GM12878 (cell line): ENCODE measurements at regions not wholly inside any gene's neighbourhood (a gene's known extent, or its start where the extent isn't known, plus 50 kb on each side); places are given as distances from the start of the nearest gene placed in this dataset.

Experiments used
- CREM ChIP-seq: IDR thresholded peaks from 2 replicates; pipeline ENCODE4 v1.6.1; 2014; ENCODE audit warnings: antibody characterized with exemption, low read depth
- CTCF ChIP-seq, 3 experiments: IDR thresholded peaks in 2 of 3; conservative IDR thresholded peaks in 1 of 3; 2 replicates each; pipeline ENCODE4 v1.5.1; 2011; ENCODE audit warnings: low read depth in 3 of 3, low read length in 3 of 3, mild to moderate bottlenecking in 3 of 3, control low read depth in 2 of 3, moderate library complexity in 2 of 3, inconsistent platforms in 1 of 3, mixed read lengths in 1 of 3; ENCODE audit not compliant: control insufficient read depth in 2 of 3, insufficient read depth in 1 of 3; ENCODE audit errors: extremely low read depth in 1 of 3
- EED ChIP-seq: sonication (generic); IDR thresholded peaks from 2 replicates; pipeline ENCODE4 v1.6.1; 2016; ENCODE audit warnings: antibody characterized with exemption, low read depth
- EP300 ChIP-seq, 2 experiments: fragments of 150-350 bp in 1 of 2; IDR thresholded peaks; 2 replicates each; pipeline ENCODE4 v1.6.1; 2011 to 2012; ENCODE audit warnings: low read depth in 2 of 2, low read length in 2 of 2, borderline replicate concordance in 1 of 2, improper control_type of control experiment in 1 of 2, inconsistent platforms in 1 of 2; ENCODE audit not compliant: control insufficient read depth in 1 of 2
- FOS ChIP-seq: IDR thresholded peaks from 3 replicates; pipeline ENCODE4 v1.6.1; 2011; ENCODE audit warnings: borderline replicate concordance; ENCODE audit not compliant: insufficient read length; ENCODE audit errors: extremely low read depth
- FOXM1 ChIP-seq: IDR thresholded peaks from 2 replicates; pipeline ENCODE4 v1.6.1; 2012; ENCODE audit warnings: low read depth, mild to moderate bottlenecking, inconsistent platforms, low read length, moderate library complexity
- PKNOX1 ChIP-seq: fragments of 450-650 bp; IDR thresholded peaks from 2 replicates; pipeline ENCODE4 v1.6.1; 2016; ENCODE audit warnings: mild to moderate bottlenecking
- POLR2A ChIP-seq: IDR thresholded peaks from 2 replicates; pipeline ENCODE4 v1.6.1; 2011; ENCODE audit warnings: low read depth, mild to moderate bottlenecking, low read length
- POLR2AphosphoS2 ChIP-seq: IDR thresholded peaks from 2 replicates; pipeline ENCODE4 v1.6.1; 2011; ENCODE audit warnings: low read depth, mild to moderate bottlenecking, low read length, improper control_type of control experiment, moderate library complexity
- RAD21 ChIP-seq: IDR thresholded peaks from 2 replicates; pipeline ENCODE4 v1.6.1; 2011; ENCODE audit warnings: mild to moderate bottlenecking, low read depth, low read length, moderate library complexity; ENCODE audit not compliant: insufficient read depth
- RELA ChIP-seq: fragments of 450-650 bp; IDR thresholded peaks from 2 replicates; pipeline ENCODE4 v1.8.0; 2014; ENCODE audit warnings: borderline replicate concordance; ENCODE audit not compliant: partially characterized antibody
- YY1 ChIP-seq: IDR thresholded peaks from 2 replicates; pipeline ENCODE4 v1.6.1; 2011; ENCODE audit warnings: low read depth, mild to moderate bottlenecking, low read length

DNA sequence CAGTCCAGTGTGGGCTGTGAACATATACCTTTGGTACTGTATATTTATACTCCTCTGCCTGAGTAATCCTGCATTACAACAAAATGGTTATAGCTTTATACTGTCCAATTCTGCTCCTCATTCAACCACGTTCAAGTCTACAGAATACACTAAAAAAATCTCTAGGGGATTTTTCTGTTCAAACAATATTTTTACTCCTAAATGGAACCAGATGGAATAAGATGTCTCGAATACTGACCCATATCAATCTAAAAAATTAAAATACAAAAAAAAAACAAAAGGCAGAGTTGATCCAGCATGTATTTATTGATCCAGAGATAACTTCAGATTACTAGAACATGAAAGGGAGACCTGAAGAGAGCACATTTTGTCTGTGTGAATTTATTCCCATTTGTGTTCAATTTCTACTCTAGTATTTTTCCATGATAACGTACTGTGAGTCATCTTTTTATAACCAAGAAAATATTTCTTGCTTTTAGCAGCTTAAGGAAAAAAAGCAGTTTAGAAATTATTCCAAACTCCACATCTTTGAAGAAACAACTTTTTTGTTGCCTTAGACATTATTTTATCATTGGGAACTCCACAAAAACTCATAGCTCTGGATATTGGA is 910.7 kb downstream of the TBL1XR1 start:
- TF ChIP-seq POLR2AphosphoS2 (no peak), EP300 (IDR thresholded peaks at IDR 0.05; ENCODE audit: borderline replicate concordance in 1 of 2, control insufficient read depth in 1 of 2, low read depth in 2 of 2, low read length in 2 of 2) (no peak), POLR2A (no peak), RELA (no peak), FOXM1 (no peak), EED (no peak), PKNOX1 (no peak), YY1 (no peak), CTCF (IDR thresholded peaks at IDR 0.05 in 2 of 3, conservative IDR thresholded peaks at IDR 0.05 in 1 of 3; ENCODE audit: control insufficient read depth in 2 of 3, extremely low read depth in 1 of 3, insufficient read depth in 1 of 3, low read depth in 3 of 3, low read length in 3 of 3) (no peak), FOS (no peak), RAD21 (no peak), CREM (no peak)
